Heart right ventricle (tissue), 16 donors: ENCODE measurements at regions not wholly inside any gene's neighbourhood (a gene's known extent, or its start where the extent isn't known, plus 50 kb on each side); places are given as distances from the start of the nearest gene placed in this dataset.

Experiments
- ATAC-seq, 8 donors: fragments of 200-7000 bp; cut with Tn5 transposase; one replicate each; pipeline ENCODE4 v1.9.1; 2020; ENCODE audit warnings: mild to moderate bottlenecking in 8 of 8, moderate library complexity in 8 of 8, moderate number of reproducible peaks in 1 of 8
- DNase-seq, 2 donors: peaks; one replicate each; pipeline ENCODE4 v3.0.0-alpha.2; 2020
- H3K27ac ChIP-seq, 10 donors: fragments of 200-600 bp; sonication (generic) in 2 of 10; one replicate each; pipeline versions ENCODE4 v1.5.0 to v1.8.0; 2020 to 2022; ENCODE audit warnings: mild to moderate bottlenecking in 3 of 10
- H3K27me3 ChIP-seq, 7 donors: fragments of 200-600 bp; one replicate each; pipeline ENCODE4 v1.8.0; 2021 to 2022; ENCODE audit warnings: mild to moderate bottlenecking in 2 of 7
- H3K36me3 ChIP-seq, 9 donors: fragments of 200-600 bp; sonication (generic) in 1 of 9; one replicate each; pipeline versions ENCODE4 v1.5.0 to v1.8.0; 2020 to 2022; ENCODE audit warnings: mild to moderate bottlenecking in 2 of 9
- H3K4me1 ChIP-seq, 9 donors: fragments of 200-600 bp; sonication (generic) in 1 of 9; one replicate each; pipeline versions ENCODE4 v1.5.0 to v1.8.0; 2020 to 2022; ENCODE audit warnings: mild to moderate bottlenecking in 4 of 9
- H3K4me3 ChIP-seq, 10 donors: fragments of 200-600 bp; sonication (generic) in 2 of 10; one replicate each; pipeline versions ENCODE4 v1.5.0 to v1.8.0; 2020 to 2022; ENCODE audit warnings: mild to moderate bottlenecking in 7 of 10, moderate library complexity in 2 of 10
- H3K9me3 ChIP-seq, 11 donors: fragments of 200-600 bp in 10 of 11; sonication (generic) in 2 of 11; one replicate each; pipeline versions ENCODE4 v1.5.0 to v1.8.0; 2013 to 2022; ENCODE audit warnings: mild to moderate bottlenecking in 2 of 11, control low read depth in 1 of 11, moderate library complexity in 1 of 11
- CTCF ChIP-seq, 9 donors: fragments of 200-600 bp; sonication (generic) in 2 of 9; IDR thresholded peaks; one replicate each; pipeline versions ENCODE4 v1.5.0 to v1.8.0; 2021 to 2022; ENCODE audit warnings: antibody characterized with exemption in 9 of 9, mild to moderate bottlenecking in 5 of 9, moderate library complexity in 1 of 9
- WGBS, 2 donors: extraction: QIAGEN DNeasy Blood & Tissue Kit; methylation state at CpG; one replicate each; pipeline ENCODE4 v1.1.7; 2013; ENCODE audit warnings: inconsistent platforms in 1 of 2; 5-methylcytosine and 5-hydroxymethylcytosine counted together
- intact Hi-C, 10 donors: fragments of 100-400 bp; cut with DNase I; formaldehyde crosslinking; loops; one replicate each; pipeline versions ENCODE4 v1.11.1 to v1.14.2; 2022
- donor health status: Arrhythmogenic right ventricular cardiomyopathy.
- donor health status: ischemic (EF 13 %, LVEDD 7.1; RV severe dilation, severe dysfunction).
- donor health status: healthy with polysubstance abuse.
- donor health status: DM: no; HTN: yes; CAD: no.
- donor health status: DM: no; HTN: no; CAD: no.
- donor health status: ischemic (EF 25% LVEDD 6.9; RV normal size, moderate dysfunction).
- donor health status: ischemic (EF 25% LVEDD 5.7; RV mildly dilated, moderate dysfunction).
- donor health status: healthy.
- donor health status: DM: yes; HTN: yes; CAD: no.
- donor health status: Ischemic cardiomyopathy.
- donor health status: ischemic (EF 35%, LVEDD 5.7; RV mildly dilated, moderate dysfunction).
- donor health status: nonischemic (EF 11% LVEDD 7.7; RV severe dilation, severe dysfunction).
- donor health status: DM: yes; HTN: yes; CAD: no.
- donor health status: PGD.
- donor health status: ischemic (EF 29% LVEDD 5.4; RV normal size, mild dysfunction).
- donor health status: nonischemic (EF 23%, LVEDD 6.1; RV moderate dilation, normal function).

- no peak for TF ChIP-seq CTCF (IDR thresholded peaks at IDR 0.05)
- H3K36me3 ChIP-seq: no peaks in the 10 kb centered on the region
- no peak for DNase-seq
- no peak overlapping the region for H3K27ac ChIP-seq
- WGBS, 2 donors: 85 to 87% methylated on average over 5 of the region's 5 CpGs
- intact Hi-C loops: no loop called here
- no peaks in the 10 kb centered on the region for H3K9me3 ChIP-seq
- H3K4me1 ChIP-seq: no peaks in the 10 kb centered on the region
- no peaks in the 10 kb centered on the region for H3K27me3 ChIP-seq
- ATAC-seq: no peak
- H3K4me3 ChIP-seq: no peak overlapping the region
These were observed 91.1 kb upstream of the ZNF804A start for GRCh38 chr2:184507254-184507653.

- no peak for DNase-seq
- H3K4me1 ChIP-seq: no peaks in the 10 kb centered on the region
- peaks cover 0 to 8% (median 0%) of the 10 kb centered on the region in 11 donors for H3K9me3 ChIP-seq
- no peaks in the 10 kb centered on the region for H3K36me3 ChIP-seq
- WGBS, 2 donors: 64 to 78% methylated on average over 1 of the region's 1 CpG
- intact Hi-C loops: no loop called here
- H3K27me3 ChIP-seq: no peaks in the 10 kb centered on the region
- H3K27ac ChIP-seq: no peak overlapping the region
- TF ChIP-seq CTCF (IDR thresholded peaks at IDR 0.05): no peak
- no peak for ATAC-seq
- H3K4me3 ChIP-seq: no peak overlapping the region
These were observed 80.9 kb upstream of the ZNF804A start for GRCh38 chr2:184517402-184517801.

GRCh38 chr2:184520441-184520840 is 77.9 kb upstream of the ZNF804A start:
- H3K4me1 ChIP-seq: no peaks in the 10 kb centered on the region
- no peak overlapping the region for H3K4me3 ChIP-seq
- DNase-seq (no peak), ATAC-seq (no peak)
- peaks cover 0 to 21% (median 0%) of the 10 kb centered on the region in 11 donors for H3K9me3 ChIP-seq
- WGBS, 2 donors: 45 to 64% methylated on average over 1 of the region's 1 CpG
- no peak for TF ChIP-seq CTCF (IDR thresholded peaks at IDR 0.05)
- H3K36me3 ChIP-seq: no peaks in the 10 kb centered on the region
- H3K27ac ChIP-seq: no peak overlapping the region
- H3K27me3 ChIP-seq: no peaks in the 10 kb centered on the region
- intact Hi-C loops: no loop called here

- no peak for TF ChIP-seq CTCF (IDR thresholded peaks at IDR 0.05)
- Histone ChIP-seq H3K9me3 (peaks cover 0 to 43% (median 22%) of the 10 kb centered on the region in 11 donors), H3K27me3 (no peaks in the 10 kb centered on the region), H3K4me3 (no peak overlapping the region), H3K4me1 (no peaks in the 10 kb centered on the region), H3K27ac (no peak overlapping the region), H3K36me3 (no peaks in the 10 kb centered on the region)
- DNase-seq: no peak
- ATAC-seq: no peak
- intact Hi-C loops: no loop called here
- 90 to 93% methylated on average over 11 of the region's 11 CpGs for WGBS, 2 donors
These were observed 74.6 kb upstream of the ZNF804A start for GRCh38 chr2:184523732-184524131.
